A549 (cell line): ENCODE measurements at regions not wholly inside any gene's neighbourhood (a gene's known extent, or its start where the extent isn't known, plus 50 kb on each side); places are given as distances from the start of the nearest gene placed in this dataset.

Experiments used
- BHLHE40 ChIP-seq: IDR thresholded peaks from 2 replicates; pipeline ENCODE4 v1.6.1; 2012; ENCODE audit warnings: low read depth, low read length, inconsistent platforms
- EHMT2 ChIP-seq: fragments of 200-600 bp; sonication (generic); IDR thresholded peaks from 2 replicates; pipeline ENCODE4 v1.6.1; 2016; ENCODE audit warnings: antibody characterized with exemption, low read depth, mild to moderate bottlenecking, moderate library complexity
- RNF2 ChIP-seq: fragments of 200-600 bp; sonication (generic); IDR thresholded peaks from 2 replicates; pipeline ENCODE4 v1.6.1; 2016; ENCODE audit warnings: low read depth, mild to moderate bottlenecking, antibody characterized with exemption, moderate library complexity, borderline replicate concordance
- TF ChIP-seq, protein P1 (sequence below): fragments of >200 bp; sonication (Bioruptor Twin); formaldehyde crosslinking; IDR thresholded peaks from 3 replicates; pipeline ENCODE4 v1.5.1; 2016

DNA sequence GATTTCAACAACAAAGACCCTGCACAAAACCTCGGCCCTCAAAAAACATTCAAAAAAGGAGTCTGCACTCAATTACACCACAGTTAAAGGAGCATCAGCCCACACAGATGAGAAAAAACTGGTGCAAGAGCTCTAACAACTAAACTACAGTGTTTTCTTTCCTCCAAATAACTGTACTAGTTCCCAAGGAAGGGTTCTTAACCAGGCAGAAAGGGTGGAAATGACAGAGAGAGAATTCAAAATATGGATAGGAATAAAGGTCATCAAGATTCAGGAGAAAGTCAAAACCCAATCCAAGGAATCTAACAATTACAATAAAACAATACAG is 176.4 kb upstream of the TRPC4 start:
- TF ChIP-seq RNF2 (no peak), EHMT2 (no peak), BHLHE40 (no peak)
- TF ChIP-seq, protein P1, sequence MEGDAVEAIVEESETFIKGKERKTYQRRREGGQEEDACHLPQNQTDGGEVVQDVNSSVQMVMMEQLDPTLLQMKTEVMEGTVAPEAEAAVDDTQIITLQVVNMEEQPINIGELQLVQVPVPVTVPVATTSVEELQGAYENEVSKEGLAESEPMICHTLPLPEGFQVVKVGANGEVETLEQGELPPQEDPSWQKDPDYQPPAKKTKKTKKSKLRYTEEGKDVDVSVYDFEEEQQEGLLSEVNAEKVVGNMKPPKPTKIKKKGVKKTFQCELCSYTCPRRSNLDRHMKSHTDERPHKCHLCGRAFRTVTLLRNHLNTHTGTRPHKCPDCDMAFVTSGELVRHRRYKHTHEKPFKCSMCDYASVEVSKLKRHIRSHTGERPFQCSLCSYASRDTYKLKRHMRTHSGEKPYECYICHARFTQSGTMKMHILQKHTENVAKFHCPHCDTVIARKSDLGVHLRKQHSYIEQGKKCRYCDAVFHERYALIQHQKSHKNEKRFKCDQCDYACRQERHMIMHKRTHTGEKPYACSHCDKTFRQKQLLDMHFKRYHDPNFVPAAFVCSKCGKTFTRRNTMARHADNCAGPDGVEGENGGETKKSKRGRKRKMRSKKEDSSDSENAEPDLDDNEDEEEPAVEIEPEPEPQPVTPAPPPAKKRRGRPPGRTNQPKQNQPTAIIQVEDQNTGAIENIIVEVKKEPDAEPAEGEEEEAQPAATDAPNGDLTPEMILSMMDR = no peak
